T-helper 2 cell treated with Interferon-gamma antibody and Interleukin-4, amounts not matched to agents 5 μg/mL and 100 μg/mL, for 36 hours (primary cell): ENCODE measurements at regions not wholly inside any gene's neighbourhood (a gene's known extent, or its start where the extent isn't known, plus 50 kb on each side); places are given as distances from the start of the nearest gene placed in this dataset.
"Not testable (repeated sequence)": the region's sequence is repeated elsewhere in the genome, so short reads cannot be mapped to it uniquely, and the experiment has no call there.

ENCODE experiments used
- DNase-seq: peaks from one replicate; pipeline ENCODE4 v3.0.0; 2021; ENCODE audit warnings: low spot score
- H3K27ac Mint-ChIP-seq: one replicate; pipeline ENCODE4 v1.8.0; 2021; ENCODE audit warnings: mild to moderate bottlenecking, mixed read lengths
- H3K27me3 Mint-ChIP-seq: one replicate; pipeline ENCODE4 v1.8.0; 2021; ENCODE audit warnings: low read depth, mixed read lengths
- H3K36me3 Mint-ChIP-seq: one replicate; pipeline ENCODE4 v1.8.0; 2021; ENCODE audit warnings: low read depth, mixed read lengths
- H3K4me1 Mint-ChIP-seq: one replicate; pipeline ENCODE4 v1.8.0; 2021; ENCODE audit warnings: low read depth, mixed read lengths
- H3K4me3 Mint-ChIP-seq: one replicate; pipeline ENCODE4 v1.8.0; 2022; ENCODE audit warnings: mild to moderate bottlenecking, moderate library complexity, mixed read lengths
- H3K9me3 Mint-ChIP-seq: one replicate; pipeline ENCODE4 v1.8.0; 2021; ENCODE audit warnings: mixed read lengths

DNA sequence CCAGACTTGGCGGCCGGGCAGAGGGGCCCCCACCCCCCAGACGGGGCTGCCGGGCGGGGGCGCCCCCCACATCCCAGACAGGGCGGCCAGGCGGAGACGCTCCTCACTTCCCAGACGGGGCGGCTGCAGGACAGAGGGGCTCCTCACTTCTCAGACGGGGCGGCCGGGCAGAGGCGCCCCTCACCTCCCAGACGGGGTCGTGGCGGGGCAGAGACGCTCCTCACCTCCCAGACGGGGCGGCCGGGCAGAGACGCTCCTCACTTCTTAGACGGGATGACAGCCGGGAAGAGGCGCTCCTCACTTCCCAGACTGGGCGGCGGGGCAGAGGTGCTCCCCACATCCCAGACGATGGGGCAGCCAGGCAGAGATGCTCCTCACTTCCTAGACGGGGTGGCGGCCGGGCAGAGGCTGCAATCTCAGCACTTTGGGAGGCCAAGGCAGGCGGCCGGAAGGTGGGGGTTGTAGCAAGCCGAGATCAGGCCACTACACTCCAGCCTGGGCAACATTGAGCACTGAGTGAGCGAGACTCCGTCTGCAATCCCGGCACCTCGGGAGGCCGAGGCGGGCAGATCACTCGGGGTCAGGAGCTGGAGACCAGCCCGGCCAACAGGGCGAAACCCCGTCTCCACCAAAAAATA, 79.0 kb upstream of the TBX5 start:
- not testable (repeated sequence) for H3K4me1 Mint-ChIP-seq, H3K4me3 Mint-ChIP-seq, H3K36me3 Mint-ChIP-seq, H3K9me3 Mint-ChIP-seq, H3K27ac Mint-ChIP-seq, DNase-seq
- peaks cover 23% of the 10 kb centered on the region for H3K27me3 Mint-ChIP-seq

DNA sequence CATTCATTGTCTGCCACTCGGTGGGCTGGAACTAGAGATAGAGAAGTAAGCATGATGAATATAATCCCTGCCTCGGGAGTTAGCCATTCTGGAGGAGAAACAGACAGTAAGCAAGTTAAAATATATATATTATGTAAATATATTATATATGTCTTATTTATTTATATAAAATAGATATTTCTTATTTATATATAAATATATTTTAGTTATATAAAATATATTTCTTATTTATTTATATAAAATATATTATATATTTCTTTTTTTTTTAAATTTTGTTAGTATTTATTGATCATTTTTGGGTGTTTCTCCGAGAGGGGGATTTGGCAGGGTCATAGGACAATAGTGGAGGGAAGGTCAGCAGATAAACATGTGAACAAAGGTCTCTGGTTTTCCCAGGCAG, 78.1 kb upstream of the TBX5 start:
- DNase-seq, result no peak
- Mint-ChIP-seq H3K9me3 (no peaks in the 10 kb centered on the region), H3K36me3 (no peaks in the 10 kb centered on the region), H3K4me3 (no peak overlapping the region), H3K27me3 (peaks cover 32% of the 10 kb centered on the region), H3K4me1 (no peaks in the 10 kb centered on the region), H3K27ac (no peak overlapping the region)

DNA sequence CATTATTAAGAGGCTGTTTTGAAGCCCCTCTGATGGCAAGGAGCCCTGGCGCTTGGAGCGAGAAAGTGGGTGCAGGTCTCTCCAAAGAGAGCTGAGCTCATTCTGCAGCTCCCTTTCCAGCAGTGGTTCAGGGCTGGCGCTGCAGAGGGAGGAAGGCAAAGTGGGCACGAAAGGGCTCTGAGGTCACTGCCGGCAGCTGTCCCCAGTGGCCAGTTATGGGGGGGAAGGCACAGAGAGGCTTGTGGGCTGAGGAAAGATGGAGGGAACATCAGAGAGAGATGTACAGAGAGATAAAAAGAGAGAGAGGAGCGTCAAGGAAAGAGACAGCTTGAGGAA, 75.2 kb upstream of the TBX5 start:
- H3K36me3 Mint-ChIP-seq, result no peaks in the 10 kb centered on the region
- DNase-seq, result no peak
- no peak overlapping the region for H3K27ac Mint-ChIP-seq
- H3K4me3 Mint-ChIP-seq, result no peak overlapping the region
- H3K4me1 Mint-ChIP-seq, result no peaks in the 10 kb centered on the region
- H3K9me3 Mint-ChIP-seq, result no peaks in the 10 kb centered on the region
- H3K27me3 Mint-ChIP-seq, result peaks cover 53% of the 10 kb centered on the region

DNA sequence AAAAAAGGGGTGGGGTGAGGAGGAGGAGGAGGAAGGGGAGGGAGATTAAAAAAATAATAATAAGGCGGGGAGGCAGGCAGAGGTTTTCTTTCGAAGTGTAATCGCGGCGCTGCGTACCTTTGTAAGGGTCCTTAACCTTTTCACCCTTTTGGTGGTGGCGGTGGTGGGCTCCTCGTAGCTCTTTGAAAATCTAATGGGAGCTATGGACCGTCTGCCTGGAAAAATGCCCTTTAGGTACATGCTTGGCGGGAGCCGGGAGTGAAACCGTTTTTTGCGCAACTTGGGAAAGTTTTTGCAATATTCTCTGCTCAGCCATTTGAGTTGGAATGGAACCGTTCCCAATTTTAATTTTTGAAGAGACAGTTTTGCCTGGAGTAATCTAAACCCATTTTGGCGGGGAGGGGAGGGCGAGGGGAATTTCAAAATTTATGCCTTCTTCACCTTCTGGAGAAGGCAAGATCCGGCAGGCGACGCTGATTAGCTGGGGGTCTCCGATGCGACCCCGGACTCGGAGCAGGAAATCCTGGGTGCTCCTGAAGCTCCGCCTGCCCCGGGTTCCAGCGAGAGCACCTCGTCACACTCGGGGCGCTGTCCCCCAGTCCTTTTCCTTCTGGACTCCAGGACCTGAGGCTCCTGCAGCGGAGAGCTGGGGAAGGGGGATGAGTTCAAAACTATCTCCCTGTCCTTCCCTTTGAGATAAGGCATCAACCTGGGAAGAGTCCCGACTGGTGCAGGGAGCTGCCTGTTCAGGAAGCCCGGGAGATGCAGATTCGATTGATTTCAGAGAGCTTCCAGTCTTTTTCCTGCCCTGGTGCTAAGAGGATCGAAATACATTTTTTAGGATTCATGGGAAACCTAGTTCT, 74.6 kb upstream of the TBX5 start:
- no peaks in the 10 kb centered on the region for H3K4me1 Mint-ChIP-seq
- H3K27ac Mint-ChIP-seq, result no peak overlapping the region
- H3K4me3 Mint-ChIP-seq, result no peak overlapping the region
- no peaks in the 10 kb centered on the region for H3K9me3 Mint-ChIP-seq
- H3K27me3 Mint-ChIP-seq, result peaks cover 53% of the 10 kb centered on the region
- H3K36me3 Mint-ChIP-seq, result no peaks in the 10 kb centered on the region
- DNase-seq, result no peak

DNA sequence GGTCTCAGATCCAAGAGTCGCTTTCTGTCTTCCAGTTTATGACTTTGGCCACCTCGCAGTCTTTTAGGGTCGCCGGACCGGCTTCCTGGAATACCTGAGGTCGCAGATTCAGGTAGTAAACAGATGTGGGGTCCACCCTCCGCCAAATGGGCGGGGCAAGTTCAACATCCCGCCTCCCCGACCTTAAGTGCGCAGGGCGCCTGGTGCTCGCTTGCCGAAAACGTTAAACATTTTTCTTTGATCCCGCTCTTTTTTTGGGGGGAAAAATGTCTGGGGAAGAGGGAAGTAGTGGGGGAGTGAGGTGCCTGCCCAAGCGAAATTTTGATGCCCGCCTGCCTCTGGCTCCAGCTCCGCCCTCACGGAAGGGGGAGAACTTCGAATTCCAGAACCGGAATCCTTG, 73.9 kb upstream of the TBX5 start:
- no peak overlapping the region for H3K4me3 Mint-ChIP-seq
- no peak for DNase-seq
- H3K27ac Mint-ChIP-seq, result no peak overlapping the region
- peaks cover 53% of the 10 kb centered on the region for H3K27me3 Mint-ChIP-seq
- H3K4me1 Mint-ChIP-seq, result no peaks in the 10 kb centered on the region
- no peaks in the 10 kb centered on the region for H3K9me3 Mint-ChIP-seq
- H3K36me3 Mint-ChIP-seq, result no peaks in the 10 kb centered on the region

DNA sequence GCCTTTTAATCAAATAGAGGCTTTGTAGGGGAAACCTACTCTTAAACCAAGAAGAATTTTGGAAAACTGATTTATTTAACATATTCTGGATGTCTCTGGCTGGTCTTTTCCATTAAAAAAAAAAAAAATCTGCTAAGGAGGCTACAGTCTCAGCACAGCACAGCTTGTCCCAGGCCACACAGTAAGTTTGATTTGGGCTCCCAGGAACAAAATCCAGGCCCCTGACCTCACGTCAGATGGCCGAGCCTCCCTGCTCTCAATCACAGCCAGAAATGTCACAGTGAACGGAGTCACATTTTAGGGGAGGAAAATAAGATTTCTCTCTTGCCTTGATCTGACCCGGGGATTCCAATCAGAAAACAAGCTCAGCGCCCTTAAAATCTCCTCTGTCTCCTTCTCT, 72.9 kb upstream of the TBX5 start:
- Mint-ChIP-seq H3K27me3 (peaks cover 53% of the 10 kb centered on the region), H3K9me3 (no peaks in the 10 kb centered on the region), H3K36me3 (no peaks in the 10 kb centered on the region), H3K27ac (no peak overlapping the region), H3K4me1 (no peaks in the 10 kb centered on the region), H3K4me3 (no peak overlapping the region)
- DNase-seq, result no peak

DNA sequence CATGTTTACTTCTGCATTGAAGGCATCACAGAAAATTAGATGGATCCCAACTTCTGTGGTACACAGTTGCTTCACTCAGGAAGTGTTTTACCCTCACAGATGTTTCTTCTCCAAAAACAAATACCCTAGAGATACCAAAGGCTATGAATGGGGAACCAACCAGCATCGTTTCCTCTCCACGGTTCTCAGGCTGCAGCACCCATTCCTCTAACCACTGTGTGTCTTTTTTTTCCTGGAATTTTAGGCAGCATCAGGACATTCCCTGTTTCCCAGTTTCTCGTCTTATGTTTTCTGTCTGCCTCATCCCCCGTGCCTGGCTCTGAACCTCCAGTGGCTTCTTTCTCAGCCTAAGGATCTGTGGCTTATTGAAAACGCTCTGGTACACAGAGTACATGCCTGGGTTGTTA, 72.0 kb upstream of the TBX5 start:
- Mint-ChIP-seq H3K27ac (no peak overlapping the region), H3K4me3 (no peak overlapping the region), H3K27me3 (peaks cover 53% of the 10 kb centered on the region), H3K36me3 (no peaks in the 10 kb centered on the region), H3K4me1 (no peaks in the 10 kb centered on the region), H3K9me3 (no peaks in the 10 kb centered on the region)
- no peak for DNase-seq

DNA sequence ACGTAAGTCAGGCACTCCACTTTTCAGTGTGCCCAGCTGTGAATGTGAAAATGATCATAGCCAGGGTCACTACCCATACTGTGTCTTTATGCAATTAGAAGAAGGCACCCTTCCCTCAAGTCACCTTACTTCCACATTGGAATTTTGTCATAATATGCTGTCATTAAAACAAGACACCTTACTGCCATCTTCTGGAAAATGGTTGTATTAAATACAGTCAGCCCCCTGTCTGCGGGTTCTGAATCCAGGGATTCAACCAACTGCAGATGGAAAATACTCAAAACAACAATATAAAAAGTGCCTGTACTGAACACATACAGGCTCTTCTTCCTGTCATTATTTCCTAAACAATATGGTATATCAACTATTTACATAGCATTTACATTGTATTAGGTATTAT, 70.2 kb upstream of the TBX5 start:
- no peak for DNase-seq
- no peaks in the 10 kb centered on the region for H3K36me3 Mint-ChIP-seq
- H3K9me3 Mint-ChIP-seq, result no peaks in the 10 kb centered on the region
- H3K27ac Mint-ChIP-seq, result no peak overlapping the region
- no peak overlapping the region for H3K4me3 Mint-ChIP-seq
- H3K27me3 Mint-ChIP-seq, result peaks cover 40% of the 10 kb centered on the region
- no peaks in the 10 kb centered on the region for H3K4me1 Mint-ChIP-seq

DNA sequence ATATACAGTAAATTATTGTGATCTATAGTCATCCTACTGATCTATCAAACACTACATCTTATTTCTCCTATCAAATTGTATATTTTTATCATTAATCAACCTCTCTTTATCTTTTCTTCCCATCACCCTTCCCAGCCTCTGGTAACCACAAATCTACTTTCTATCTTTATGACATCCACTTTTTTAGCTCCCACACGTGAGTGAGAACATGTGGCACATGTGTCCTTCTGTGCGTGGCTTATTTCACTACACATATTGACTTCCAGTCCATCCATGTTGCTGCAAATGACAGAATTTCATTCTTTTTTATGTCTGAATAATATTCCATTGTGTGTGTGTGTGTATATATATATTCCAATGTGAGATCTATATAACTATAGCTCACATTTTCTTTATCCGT, 67.8 kb upstream of the TBX5 start:
- Mint-ChIP-seq H3K27me3 (peaks cover 19% of the 10 kb centered on the region), H3K27ac (no peak overlapping the region), H3K4me1 (no peaks in the 10 kb centered on the region), H3K36me3 (no peaks in the 10 kb centered on the region), H3K4me3 (no peak overlapping the region), H3K9me3 (no peaks in the 10 kb centered on the region)
- DNase-seq, result no peak

DNA sequence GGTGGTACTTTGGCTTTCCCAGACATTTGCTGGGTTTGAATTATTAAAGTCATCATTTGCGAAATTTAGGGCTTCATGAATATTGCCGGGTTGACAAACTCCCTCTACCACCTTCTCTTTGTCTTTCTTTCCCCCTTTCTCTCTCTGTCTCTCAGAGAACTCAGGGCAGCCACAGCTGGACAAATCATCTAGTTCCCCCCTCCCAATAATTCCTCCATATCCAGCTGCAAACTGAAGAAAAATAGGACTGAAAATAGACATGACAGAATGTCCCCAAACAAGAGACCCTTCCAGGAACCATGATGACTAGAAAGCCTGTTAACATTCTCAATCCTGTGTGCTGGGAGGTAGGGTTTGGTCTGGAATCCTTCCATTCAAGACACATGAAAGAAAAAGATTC, 67.1 kb upstream of the TBX5 start:
- H3K27me3 Mint-ChIP-seq, result peaks cover 12% of the 10 kb centered on the region

DNA sequence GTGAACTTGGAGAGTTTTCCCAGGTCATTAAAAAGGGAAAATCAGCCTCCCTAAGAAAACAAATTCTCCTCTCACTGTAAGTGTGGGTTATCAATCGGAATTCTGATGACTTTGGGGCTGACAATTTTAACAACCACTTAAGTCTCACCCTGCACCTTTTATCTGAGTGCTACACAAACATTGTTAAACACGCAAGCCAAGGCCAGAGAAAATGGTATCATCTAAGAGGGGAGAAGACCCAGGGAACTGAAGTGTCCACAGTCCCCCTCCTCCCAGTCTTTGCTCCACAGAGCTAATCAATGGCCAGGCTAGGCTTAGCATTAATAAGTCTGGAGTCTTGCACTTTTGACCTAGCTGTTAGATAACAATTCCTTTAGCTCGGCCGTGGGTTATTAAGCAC, 51.7 kb upstream of the TBX5 start:
- H3K9me3 Mint-ChIP-seq, result no peaks in the 10 kb centered on the region
- no peaks in the 10 kb centered on the region for H3K4me1 Mint-ChIP-seq
- no peaks in the 10 kb centered on the region for H3K36me3 Mint-ChIP-seq
- no peak for DNase-seq
- no peak overlapping the region for H3K27ac Mint-ChIP-seq
- no peak overlapping the region for H3K4me3 Mint-ChIP-seq
- peaks cover 2% of the 10 kb centered on the region for H3K27me3 Mint-ChIP-seq

More for the DNA sequence above, 67.1 kb upstream of the TBX5 start:
- no peaks in the 10 kb centered on the region for H3K4me1 Mint-ChIP-seq
- no peaks in the 10 kb centered on the region for H3K36me3 Mint-ChIP-seq
- no peak for DNase-seq
- H3K9me3 Mint-ChIP-seq, result no peaks in the 10 kb centered on the region
- no peak overlapping the region for H3K27ac Mint-ChIP-seq
- H3K4me3 Mint-ChIP-seq, result no peak overlapping the region
